HFF-Myc (cell line): ENCODE measurements at regions not wholly inside any gene's neighbourhood (a gene's known extent, or its start where the extent isn't known, plus 50 kb on each side); places are given as distances from the start of the nearest gene placed in this dataset.
"Not testable (repeated sequence)": the region's sequence is repeated elsewhere in the genome, so short reads cannot be mapped to it uniquely, and the experiment has no call there.

Source experiments
- DNase-seq: peaks from one replicate; pipeline ENCODE4 v3.0.0-alpha.2; 2011; ENCODE audit warnings: low read depth; ENCODE audit errors: extremely low read depth
- H3K4me3 ChIP-seq: replicated peaks from 2 replicates; pipeline ENCODE4 v1.5.1; 2011; ENCODE audit warnings: low read depth, mild to moderate bottlenecking, control low read depth, low read length
- TF ChIP-seq, protein P1 (sequence below): IDR thresholded peaks from 2 replicates; pipeline ENCODE4 v1.5.1; 2012; ENCODE audit warnings: mild to moderate bottlenecking, low read depth, low read length, control low read depth; ENCODE audit errors: missing control alignments

DNA sequence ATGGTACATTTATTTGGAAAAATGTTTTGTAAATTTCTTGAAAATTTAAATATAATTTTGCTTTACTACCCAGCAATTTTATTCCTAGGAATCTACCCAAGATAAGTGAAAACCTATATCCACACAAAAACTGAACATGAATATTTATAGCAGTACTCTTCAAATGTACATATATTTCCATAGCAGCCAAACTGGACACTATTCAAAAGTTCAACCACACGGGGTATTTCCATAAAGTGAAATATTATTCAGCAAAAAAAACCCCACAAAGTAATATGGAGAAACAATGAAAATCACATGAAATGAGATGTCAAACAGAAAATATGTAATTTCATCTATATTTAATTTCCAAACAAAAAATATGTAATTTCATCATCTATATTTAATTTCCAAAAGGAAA is 1247.6 kb upstream of the TMEFF2 start:
- no peak for DNase-seq
- TF ChIP-seq, protein P1, sequence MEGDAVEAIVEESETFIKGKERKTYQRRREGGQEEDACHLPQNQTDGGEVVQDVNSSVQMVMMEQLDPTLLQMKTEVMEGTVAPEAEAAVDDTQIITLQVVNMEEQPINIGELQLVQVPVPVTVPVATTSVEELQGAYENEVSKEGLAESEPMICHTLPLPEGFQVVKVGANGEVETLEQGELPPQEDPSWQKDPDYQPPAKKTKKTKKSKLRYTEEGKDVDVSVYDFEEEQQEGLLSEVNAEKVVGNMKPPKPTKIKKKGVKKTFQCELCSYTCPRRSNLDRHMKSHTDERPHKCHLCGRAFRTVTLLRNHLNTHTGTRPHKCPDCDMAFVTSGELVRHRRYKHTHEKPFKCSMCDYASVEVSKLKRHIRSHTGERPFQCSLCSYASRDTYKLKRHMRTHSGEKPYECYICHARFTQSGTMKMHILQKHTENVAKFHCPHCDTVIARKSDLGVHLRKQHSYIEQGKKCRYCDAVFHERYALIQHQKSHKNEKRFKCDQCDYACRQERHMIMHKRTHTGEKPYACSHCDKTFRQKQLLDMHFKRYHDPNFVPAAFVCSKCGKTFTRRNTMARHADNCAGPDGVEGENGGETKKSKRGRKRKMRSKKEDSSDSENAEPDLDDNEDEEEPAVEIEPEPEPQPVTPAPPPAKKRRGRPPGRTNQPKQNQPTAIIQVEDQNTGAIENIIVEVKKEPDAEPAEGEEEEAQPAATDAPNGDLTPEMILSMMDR = no peak
- no peak overlapping the region for H3K4me3 ChIP-seq

DNA sequence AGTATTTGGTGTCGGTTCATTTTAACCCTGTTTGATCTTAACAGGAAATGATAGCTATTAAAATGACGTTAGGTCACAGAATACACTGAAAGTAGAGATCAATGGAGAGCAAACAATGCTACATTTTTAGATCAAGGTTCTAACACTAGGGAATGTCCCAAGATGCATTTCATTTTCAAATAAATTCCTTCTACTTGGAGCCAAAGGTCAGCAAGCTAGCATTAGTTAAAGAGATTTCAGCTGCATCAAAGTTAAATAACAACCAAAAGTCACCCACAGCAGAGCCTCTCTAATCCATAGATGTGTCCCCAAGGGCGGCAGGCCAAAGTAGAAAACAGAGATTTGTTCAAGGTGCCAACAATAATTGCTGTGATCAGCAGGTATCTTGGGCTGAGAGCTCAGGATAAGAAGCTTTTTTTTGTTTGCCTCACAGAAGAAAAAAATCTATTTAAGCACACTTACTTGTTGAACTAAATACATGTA is 1233.6 kb upstream of the TMEFF2 start:
- no peak for DNase-seq
- H3K4me3 ChIP-seq = no peak overlapping the region
- TF ChIP-seq, protein P1 = no peak

DNA sequence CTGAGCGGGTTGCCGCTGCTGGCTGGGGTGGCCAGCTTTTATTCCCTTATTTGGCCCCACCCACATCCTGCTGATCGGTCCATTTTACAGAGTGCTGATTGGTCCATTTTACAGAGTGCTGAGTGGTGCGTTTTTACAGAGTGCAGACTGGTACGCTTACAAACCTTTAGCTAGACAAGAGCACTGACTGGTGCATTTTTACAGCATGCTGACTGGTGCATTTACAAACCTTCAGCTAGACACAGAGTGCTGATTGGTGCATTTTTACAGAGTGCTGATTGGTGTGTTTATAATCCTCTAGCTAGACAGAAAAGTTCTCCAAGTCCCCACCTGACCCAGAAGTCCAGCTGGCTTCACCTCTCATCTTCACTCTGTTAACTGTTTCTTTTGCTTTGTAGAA is 1217.6 kb upstream of the TMEFF2 start:
- not testable (repeated sequence) for H3K4me3 ChIP-seq

DNA sequence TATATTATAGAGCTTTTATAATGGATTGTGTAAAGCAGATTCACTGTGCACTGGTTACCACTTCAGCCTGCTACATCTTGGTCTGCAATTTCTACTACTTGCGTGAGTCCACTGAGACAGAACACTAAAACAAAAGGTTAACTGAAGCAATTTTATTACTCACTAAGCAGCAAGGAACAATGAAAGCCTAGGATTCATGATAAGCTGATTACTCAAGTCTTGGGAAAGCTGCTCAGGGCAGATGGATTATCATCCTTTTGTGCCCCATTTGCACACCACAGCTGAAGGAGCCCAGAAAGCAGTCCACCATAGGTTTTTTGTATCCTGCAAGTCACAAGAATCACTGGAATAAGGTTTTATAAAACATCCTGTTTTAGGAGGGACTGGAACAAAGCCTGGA is 1215.2 kb upstream of the TMEFF2 start:
- no peak for DNase-seq
- H3K4me3 ChIP-seq = no peak overlapping the region
- TF ChIP-seq, protein P1 = no peak

More for the DNA sequence above, 1217.6 kb upstream of the TMEFF2 start:
- not testable (repeated sequence) for DNase-seq

DNA sequence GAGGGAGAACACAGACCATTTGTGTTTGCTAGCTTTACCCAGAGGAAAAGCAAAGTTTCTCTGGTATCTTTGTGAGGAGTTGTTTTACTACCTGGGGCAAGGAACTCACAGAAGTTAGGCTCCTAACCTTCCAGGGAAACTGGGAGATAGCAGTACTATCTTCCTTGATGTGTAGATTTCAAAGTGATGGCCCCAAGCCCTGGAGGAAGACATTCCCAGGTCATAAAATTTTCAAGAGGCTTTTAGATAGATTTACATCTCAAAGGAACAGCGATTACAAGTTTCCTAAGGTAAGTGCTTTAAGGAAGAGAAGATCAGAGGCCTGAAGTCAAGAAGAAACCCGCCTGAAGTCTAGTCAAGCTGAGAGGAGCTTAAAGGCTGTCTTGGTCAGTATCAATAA is 1187.8 kb upstream of the TMEFF2 start:
- no peak for DNase-seq
- TF ChIP-seq, protein P1 = no peak
- H3K4me3 ChIP-seq = no peak overlapping the region

DNA sequence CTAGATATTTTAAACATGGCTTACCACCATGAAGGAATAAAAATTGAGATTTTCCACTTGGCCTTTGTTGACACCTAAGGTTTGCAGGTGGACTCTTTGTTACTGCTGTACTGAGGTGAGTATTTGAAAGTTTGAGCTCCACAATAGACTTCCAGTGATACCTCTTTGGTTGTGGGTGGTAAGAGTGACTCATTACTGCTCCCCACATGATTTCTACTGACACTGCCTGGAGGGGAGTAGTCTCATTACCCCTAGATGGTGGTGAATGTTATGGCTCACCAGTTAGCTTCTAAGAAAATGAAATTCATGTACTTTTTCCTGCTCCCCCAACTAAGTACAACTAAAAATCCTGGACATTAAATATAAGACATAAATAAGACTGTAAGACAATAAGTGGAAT is 1183.1 kb upstream of the TMEFF2 start:
- no peak overlapping the region for H3K4me3 ChIP-seq
- TF ChIP-seq, protein P1 = no peak
- no peak for DNase-seq

DNA sequence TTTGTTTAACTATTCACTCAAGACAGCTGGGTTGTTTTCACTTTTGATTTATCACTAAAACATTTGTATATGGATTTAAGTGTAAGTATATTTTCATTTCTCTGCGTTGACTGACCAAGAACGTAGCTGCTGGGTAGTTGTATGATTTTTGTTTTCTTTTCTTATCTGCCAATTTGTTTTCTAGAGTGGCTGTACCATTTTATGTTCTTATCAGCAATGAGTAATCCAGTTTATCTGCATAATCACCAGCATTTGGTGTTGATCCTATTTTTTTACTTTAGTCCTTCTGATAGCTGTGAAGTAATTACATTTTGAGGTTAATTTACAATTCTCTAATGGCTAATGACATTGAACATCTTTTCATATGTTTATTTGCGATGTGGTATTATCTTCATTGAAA is 1178.4 kb upstream of the TMEFF2 start:
- TF ChIP-seq, protein P1 = no peak
- DNase-seq = no peak
- no peak overlapping the region for H3K4me3 ChIP-seq
